ENCODE measurements at regions not wholly inside any gene's neighbourhood (a gene's known extent, or its start where the extent isn't known, plus 50 kb on each side); places are given as distances from the start of the nearest gene placed in this dataset.

- Mint-ChIP-seq H3K4me1 (no peaks in the 10 kb centered on the region), H3K27ac (ENCODE audit: low read depth) (no peak overlapping the region), H3K9me3 (no peaks in the 10 kb centered on the region), H3K27me3 (no peaks in the 10 kb centered on the region), H3K36me3 (ENCODE audit: insufficient read depth) (peaks cover 1% of the 10 kb centered on the region), H3K4me3 (no peak overlapping the region)
- no peak for ATAC-seq (replicated peaks; ENCODE audit: extremely low read depth, poor library complexity, severe bottlenecking)
- DNase-seq (ENCODE audit: low spot score in 2 of 2), result no peak
Observed at GRCh38 chr1:170247751-170248521, 102.2 kb downstream of the NTMT2 start.

- H3K4me3 Mint-ChIP-seq, result no peak overlapping the region
- H3K27ac Mint-ChIP-seq (ENCODE audit: low read depth), result no peak overlapping the region
- ATAC-seq (replicated peaks; ENCODE audit: extremely low read depth, poor library complexity, severe bottlenecking) (no peak), DNase-seq (ENCODE audit: low spot score in 2 of 2) (no peak)
- H3K4me1 Mint-ChIP-seq, result no peaks in the 10 kb centered on the region
- H3K27me3 Mint-ChIP-seq, result no peaks in the 10 kb centered on the region
- no peaks in the 10 kb centered on the region for H3K9me3 Mint-ChIP-seq
- peaks cover 1% of the 10 kb centered on the region for H3K36me3 Mint-ChIP-seq (ENCODE audit: insufficient read depth)
Observed at GRCh38 chr1:170250531-170251276, 104.9 kb downstream of the NTMT2 start.

GRCh38 chr1:170252851-170253579 lies 107.3 kb downstream of the NTMT2 start:
- Mint-ChIP-seq H3K36me3 (ENCODE audit: insufficient read depth) (peaks cover 1% of the 10 kb centered on the region), H3K27ac (ENCODE audit: low read depth) (no peak overlapping the region), H3K4me1 (no peaks in the 10 kb centered on the region), H3K4me3 (no peak overlapping the region), H3K9me3 (no peaks in the 10 kb centered on the region), H3K27me3 (peaks cover 10% of the 10 kb centered on the region)
- DNase-seq (ENCODE audit: low spot score in 2 of 2), result no peak
- no peak for ATAC-seq (replicated peaks; ENCODE audit: extremely low read depth, poor library complexity, severe bottlenecking)

GRCh38 chr1:170254371-170254770 lies 108.6 kb downstream of the NTMT2 start:
- Mint-ChIP-seq H3K4me3 (no peak overlapping the region), H3K4me1 (no peaks in the 10 kb centered on the region), H3K27ac (ENCODE audit: low read depth) (no peak overlapping the region), H3K27me3 (peaks cover 18% of the 10 kb centered on the region), H3K9me3 (no peaks in the 10 kb centered on the region), H3K36me3 (ENCODE audit: insufficient read depth) (peaks cover 1% of the 10 kb centered on the region)
- DNase-seq (ENCODE audit: low spot score in 2 of 2) (no peak), ATAC-seq (replicated peaks; ENCODE audit: extremely low read depth, poor library complexity, severe bottlenecking) (no peak)

- no peaks in the 10 kb centered on the region for H3K9me3 Mint-ChIP-seq
- no peak for DNase-seq (ENCODE audit: low spot score in 2 of 2)
- no peak overlapping the region for H3K27ac Mint-ChIP-seq (ENCODE audit: low read depth)
- H3K4me3 Mint-ChIP-seq, result no peak overlapping the region
- H3K27me3 Mint-ChIP-seq, result peaks cover 26% of the 10 kb centered on the region
- no peaks in the 10 kb centered on the region for H3K4me1 Mint-ChIP-seq
- no peak for ATAC-seq (replicated peaks; ENCODE audit: extremely low read depth, poor library complexity, severe bottlenecking)
- peaks cover 2% of the 10 kb centered on the region for H3K36me3 Mint-ChIP-seq (ENCODE audit: insufficient read depth)
Observed at GRCh38 chr1:170261669-170262068, 115.9 kb downstream of the NTMT2 start.

GRCh38 chr1:170262276-170262939 lies 116.6 kb downstream of the NTMT2 start:
- DNase-seq (ENCODE audit: low spot score in 2 of 2) (no peak), ATAC-seq (replicated peaks; ENCODE audit: extremely low read depth, poor library complexity, severe bottlenecking) (no peak)
- H3K4me1 Mint-ChIP-seq, result no peaks in the 10 kb centered on the region
- H3K27ac Mint-ChIP-seq (ENCODE audit: low read depth), result no peak overlapping the region
- peaks cover 2% of the 10 kb centered on the region for H3K36me3 Mint-ChIP-seq (ENCODE audit: insufficient read depth)
- H3K27me3 Mint-ChIP-seq, result peaks cover 24% of the 10 kb centered on the region
- no peaks in the 10 kb centered on the region for H3K9me3 Mint-ChIP-seq
- no peak overlapping the region for H3K4me3 Mint-ChIP-seq

GRCh38 chr1:170265234-170265633 lies 119.5 kb downstream of the NTMT2 start:
- Mint-ChIP-seq H3K4me3 (no peak overlapping the region), H3K4me1 (no peaks in the 10 kb centered on the region), H3K27me3 (peaks cover 22% of the 10 kb centered on the region), H3K9me3 (no peaks in the 10 kb centered on the region), H3K27ac (ENCODE audit: low read depth) (no peak overlapping the region), H3K36me3 (ENCODE audit: insufficient read depth) (peaks cover 2% of the 10 kb centered on the region)
- DNase-seq (ENCODE audit: low spot score in 2 of 2), result no peak
- no peak for ATAC-seq (replicated peaks; ENCODE audit: extremely low read depth, poor library complexity, severe bottlenecking)

- H3K4me1 Mint-ChIP-seq, result no peaks in the 10 kb centered on the region
- no peak overlapping the region for H3K27ac Mint-ChIP-seq (ENCODE audit: low read depth)
- DNase-seq (ENCODE audit: low spot score in 2 of 2) (no peak), ATAC-seq (replicated peaks; ENCODE audit: extremely low read depth, poor library complexity, severe bottlenecking) (no peak)
- peaks cover 35% of the 10 kb centered on the region for H3K27me3 Mint-ChIP-seq
- H3K36me3 Mint-ChIP-seq (ENCODE audit: insufficient read depth), result peaks cover 2% of the 10 kb centered on the region
- no peak overlapping the region for H3K4me3 Mint-ChIP-seq
- H3K9me3 Mint-ChIP-seq, result no peaks in the 10 kb centered on the region
Observed at GRCh38 chr1:170267317-170267716, 121.6 kb downstream of the NTMT2 start.

GRCh38 chr1:170271430-170272161 lies 125.8 kb downstream of the NTMT2 start:
- Mint-ChIP-seq H3K27me3 (peaks cover 66% of the 10 kb centered on the region), H3K4me1 (no peaks in the 10 kb centered on the region), H3K4me3 (no peak overlapping the region), H3K36me3 (ENCODE audit: insufficient read depth) (no peaks in the 10 kb centered on the region), H3K27ac (ENCODE audit: low read depth) (no peak overlapping the region), H3K9me3 (no peaks in the 10 kb centered on the region)
- ATAC-seq (replicated peaks; ENCODE audit: extremely low read depth, poor library complexity, severe bottlenecking) (no peak), DNase-seq (ENCODE audit: low spot score in 2 of 2) (no peak)

- no peak for DNase-seq (ENCODE audit: low spot score in 2 of 2)
- peaks cover 2% of the 10 kb centered on the region for H3K36me3 Mint-ChIP-seq (ENCODE audit: insufficient read depth)
Observed at GRCh38 chr1:170273291-170274130, 127.8 kb downstream of the NTMT2 start.

GRCh38 chr1:170274131-170274501 lies 128.4 kb downstream of the NTMT2 start:
- Mint-ChIP-seq H3K36me3 (ENCODE audit: insufficient read depth) (peaks cover 2% of the 10 kb centered on the region), H3K9me3 (peaks cover 5% of the 10 kb centered on the region), H3K27ac (ENCODE audit: low read depth) (no peak overlapping the region), H3K27me3 (peaks cover 77% of the 10 kb centered on the region), H3K4me1 (no peaks in the 10 kb centered on the region), H3K4me3 (no peak overlapping the region)
- ATAC-seq (replicated peaks; ENCODE audit: extremely low read depth, poor library complexity, severe bottlenecking) (no peak), DNase-seq (ENCODE audit: low spot score in 2 of 2) (no peak)

More at GRCh38 chr1:170273291-170274130, 127.8 kb downstream of the NTMT2 start:
- Mint-ChIP-seq H3K4me3 (no peak overlapping the region), H3K27ac (ENCODE audit: low read depth) (no peak overlapping the region), H3K9me3 (no peaks in the 10 kb centered on the region), H3K27me3 (peaks cover 74% of the 10 kb centered on the region), H3K4me1 (no peaks in the 10 kb centered on the region)
- no peak for ATAC-seq (replicated peaks; ENCODE audit: extremely low read depth, poor library complexity, severe bottlenecking)

Data from central memory CD8-positive, alpha-beta T cell (primary cell).